NK-92 treated with Interleukin-12 subunit alpha and Interleukin-12 subunit beta, amount 100 ng/mL, for 24 hours (cell line): ENCODE measurements at regions not wholly inside any gene's neighbourhood (a gene's known extent, or its start where the extent isn't known, plus 50 kb on each side); places are given as distances from the start of the nearest gene placed in this dataset.
"Not testable (repeated sequence)": the region's sequence is repeated elsewhere in the genome, so short reads cannot be mapped to it uniquely, and the experiment has no call there.

ENCODE experiments used
- DNase-seq: peaks from one replicate; lab custom pipeline; 2025; lab: John Stamatoyannopoulos, UW

- DNase-seq: no peak
These were observed 179.1 kb downstream of the FASLG start for GRCh38 chr1:172837816-172838679.

DNA sequence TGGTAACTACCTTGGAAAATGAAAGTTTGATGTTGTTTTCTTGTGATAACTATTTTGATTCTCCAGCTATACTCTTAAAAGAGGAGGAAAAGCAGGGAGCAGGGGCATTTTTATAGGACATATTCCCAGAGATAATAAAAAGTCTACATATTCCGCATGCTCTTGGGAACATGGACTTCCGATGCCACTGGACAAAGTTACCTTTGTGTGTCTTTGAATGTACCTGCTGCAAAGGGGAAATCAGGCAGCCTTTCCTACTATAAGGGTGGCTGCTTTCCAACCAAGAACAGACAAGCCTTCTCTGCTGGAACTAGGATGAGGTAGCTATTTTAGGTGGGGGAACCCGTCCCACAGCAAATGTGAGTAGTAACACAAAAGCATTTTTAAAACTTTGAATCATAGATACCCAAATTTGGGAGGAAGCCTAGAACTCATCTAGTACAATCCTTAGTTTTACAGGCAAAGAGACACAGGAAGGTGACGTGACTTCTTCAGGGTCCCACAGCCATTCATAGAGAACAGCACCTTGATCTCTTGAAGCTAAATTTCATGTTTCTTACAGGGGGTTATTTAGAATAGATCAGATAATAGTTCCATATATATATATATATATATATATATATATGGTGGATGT lies 179.9 kb downstream of the FASLG start:
- no peak for DNase-seq

- DNase-seq: not testable (repeated sequence)
These were observed 180.7 kb downstream of the FASLG start for GRCh38 chr1:172839639-172840038.

DNA sequence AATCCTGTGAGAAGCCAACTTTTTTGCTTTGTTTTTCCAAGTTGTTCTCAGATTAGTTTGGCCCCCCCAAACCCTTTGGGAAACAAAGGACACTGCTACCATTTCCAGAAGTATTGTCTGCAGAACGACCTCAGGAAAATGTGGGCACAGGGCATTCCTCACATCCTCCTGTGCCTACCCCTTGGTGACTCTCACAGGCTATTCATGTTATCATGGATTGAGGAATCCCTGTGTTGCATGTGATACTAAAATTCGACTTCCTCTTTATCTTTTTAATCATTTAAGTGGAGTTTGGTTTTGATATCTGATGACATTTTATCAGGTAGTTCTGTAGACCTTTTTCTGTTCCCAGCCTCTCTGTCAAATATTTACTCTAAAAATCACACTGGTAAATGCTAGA lies 184.5 kb downstream of the FASLG start:
- no peak for DNase-seq

GRCh38 chr1:172845371-172845770 lies 186.5 kb downstream of the FASLG start:
- DNase-seq: no peak

- no peak for DNase-seq
These were observed 187.0 kb downstream of the FASLG start for GRCh38 chr1:172845865-172846264.

DNA sequence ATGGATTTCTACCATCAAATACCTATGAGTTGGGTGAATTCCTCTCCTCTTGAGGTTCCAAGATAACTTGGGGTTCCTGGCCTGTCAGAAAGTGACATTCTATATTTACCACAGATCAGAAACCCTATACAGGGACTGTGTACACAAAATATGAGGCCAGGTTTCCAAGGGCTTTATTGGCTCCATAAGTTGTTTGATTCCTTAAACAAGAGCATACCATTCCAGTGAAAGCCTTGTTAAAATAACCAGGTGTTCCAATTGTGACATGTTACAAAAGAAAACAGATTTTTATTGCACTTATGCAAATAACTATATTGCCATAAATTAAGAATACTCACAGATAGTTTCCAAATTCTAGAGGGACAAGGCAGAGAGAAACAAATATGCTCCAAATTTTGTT lies 188.9 kb downstream of the FASLG start:
- not testable (repeated sequence) for DNase-seq

DNA sequence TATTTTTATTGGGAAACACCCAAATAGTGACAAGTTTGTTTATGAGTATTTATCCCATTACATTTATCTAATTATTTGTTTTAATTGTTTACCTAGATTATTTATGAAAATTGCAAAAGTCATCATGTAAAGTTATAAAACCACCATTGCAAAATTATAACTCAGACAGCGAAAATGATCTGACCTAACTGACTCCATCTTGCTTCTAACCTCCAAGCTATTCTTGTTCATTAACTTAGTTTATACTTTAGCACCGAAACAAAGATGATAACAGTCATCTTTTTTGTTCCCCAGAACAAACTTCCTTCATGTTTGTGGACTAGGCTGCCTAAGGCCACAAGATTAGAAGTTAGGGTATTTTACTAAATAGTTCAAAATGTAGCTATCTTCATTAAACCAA lies 190.8 kb downstream of the FASLG start:
- DNase-seq: no peak

DNA sequence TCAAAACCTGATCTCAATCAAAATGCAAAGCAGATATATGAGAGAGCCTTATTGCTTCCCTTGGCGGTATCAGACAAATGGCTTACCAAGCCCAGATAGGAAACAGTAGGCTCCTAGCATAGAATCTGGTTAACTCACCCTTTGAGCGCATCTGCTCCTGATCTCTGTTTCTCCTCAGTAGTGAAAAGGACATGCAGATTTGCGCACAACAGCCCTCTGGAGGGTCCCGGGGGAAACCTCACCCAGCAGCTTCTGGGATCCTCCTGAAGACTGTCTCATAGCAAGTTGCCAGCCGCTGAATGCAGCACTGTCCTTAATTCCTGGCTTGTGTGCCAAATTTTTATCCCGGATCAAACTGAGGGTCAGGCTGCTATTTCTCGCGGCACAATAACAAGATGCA lies 192.2 kb downstream of the FASLG start:
- DNase-seq: no peak

DNA sequence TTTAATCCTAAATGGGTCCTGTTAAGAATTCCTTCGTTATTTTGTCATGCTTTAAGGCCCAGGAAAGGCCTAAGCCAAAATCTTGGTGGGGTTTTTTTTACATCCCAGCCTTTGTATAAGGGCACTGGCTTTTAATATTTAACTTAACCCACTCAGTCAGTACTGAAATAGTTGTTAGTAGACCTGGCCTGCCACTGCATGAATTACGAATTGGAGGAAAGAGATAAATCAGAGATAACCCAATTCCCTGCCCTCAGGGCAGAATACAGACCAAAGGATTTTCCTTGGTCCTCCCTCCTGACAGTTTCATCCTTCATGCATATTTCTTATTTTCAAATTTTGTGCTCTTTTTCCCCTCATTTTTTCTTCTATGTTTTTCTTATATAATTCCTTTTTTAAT lies 193.0 kb downstream of the FASLG start:
- no peak for DNase-seq

- DNase-seq: not testable (repeated sequence)
These were observed 194.8 kb downstream of the TNFSF18 start for GRCh38 chr1:172855983-172856382.

DNA sequence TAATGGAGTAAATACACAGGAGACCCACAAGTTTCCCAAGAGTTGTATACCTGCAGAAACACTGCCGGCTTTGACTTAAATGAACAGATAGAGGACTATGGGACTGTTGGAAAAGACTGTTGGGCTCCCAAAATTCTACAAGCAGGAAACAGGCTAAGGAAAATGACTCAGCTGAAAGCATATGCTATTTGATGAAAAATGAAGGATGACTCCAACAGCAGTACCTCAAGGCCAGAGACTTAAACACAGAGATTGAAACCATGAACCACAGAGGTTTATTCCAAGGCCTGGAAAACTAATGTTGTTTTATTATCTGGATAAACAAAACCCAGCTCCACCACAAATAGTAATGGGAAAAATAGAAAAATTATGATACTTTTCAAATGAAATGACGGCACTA lies 187.7 kb downstream of the TNFSF18 start:
- DNase-seq: no peak

DNA sequence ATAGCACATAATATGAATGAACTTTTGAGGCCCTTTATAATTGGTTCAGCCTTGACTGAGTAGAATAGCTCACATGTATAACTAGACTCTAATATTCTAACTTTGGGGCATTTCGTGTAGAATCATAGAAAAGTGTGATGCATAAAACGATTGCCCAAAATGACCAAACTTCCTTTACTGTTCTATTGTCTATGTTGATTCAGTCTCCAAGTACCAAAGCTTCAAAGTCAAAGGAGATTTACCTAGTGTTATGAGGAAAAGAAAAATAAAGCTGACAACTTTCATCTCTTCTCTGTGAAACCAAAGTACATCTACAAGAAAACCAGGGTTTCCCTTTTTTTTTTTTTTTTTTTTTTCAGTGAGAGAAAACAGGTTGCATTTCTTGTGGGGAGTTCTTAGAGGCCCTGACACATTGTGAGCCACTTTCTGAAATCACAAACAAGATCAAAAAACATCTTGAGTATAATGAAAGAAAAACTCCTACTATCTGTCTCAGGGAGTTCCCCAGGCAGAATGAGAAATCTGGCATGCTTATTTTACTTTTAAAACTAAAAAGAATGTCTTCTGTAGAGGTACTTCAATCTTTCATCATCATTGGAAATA lies 183.4 kb downstream of the TNFSF18 start:
- no peak for DNase-seq

- no peak for DNase-seq
These were observed 179.7 kb downstream of the TNFSF18 start for GRCh38 chr1:172870901-172871606.

DNA sequence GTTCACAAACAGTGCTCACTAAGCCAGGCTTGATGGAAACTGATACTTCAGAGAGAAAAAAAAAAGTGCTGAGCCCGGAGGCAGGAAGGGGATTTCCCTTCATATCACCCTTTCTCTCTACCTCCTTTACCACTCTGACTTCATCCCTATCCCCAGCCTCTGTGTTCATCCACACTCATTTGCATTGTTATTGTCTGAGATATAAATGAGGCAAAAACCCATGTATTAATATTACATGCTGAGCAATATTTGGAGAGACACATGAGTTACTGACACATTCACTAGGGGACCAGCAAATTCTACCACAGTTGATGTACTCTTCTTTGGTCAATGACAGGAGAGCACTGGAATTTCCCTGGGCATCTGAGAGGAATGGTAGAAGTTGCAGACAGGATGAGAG lies 175.8 kb downstream of the TNFSF18 start:
- no peak for DNase-seq

GRCh38 chr1:172875892-172876291 lies 174.8 kb downstream of the TNFSF18 start:
- no peak for DNase-seq

- no peak for DNase-seq
These were observed 168.4 kb downstream of the TNFSF18 start for GRCh38 chr1:172882385-172882784.

GRCh38 chr1:172882791-172883386 lies 167.9 kb downstream of the TNFSF18 start:
- DNase-seq: no peak

- no peak for DNase-seq
These were observed 167.4 kb downstream of the TNFSF18 start for GRCh38 chr1:172883387-172883791.

- no peak for DNase-seq
These were observed 166.9 kb downstream of the TNFSF18 start for GRCh38 chr1:172883844-172884243.

DNA sequence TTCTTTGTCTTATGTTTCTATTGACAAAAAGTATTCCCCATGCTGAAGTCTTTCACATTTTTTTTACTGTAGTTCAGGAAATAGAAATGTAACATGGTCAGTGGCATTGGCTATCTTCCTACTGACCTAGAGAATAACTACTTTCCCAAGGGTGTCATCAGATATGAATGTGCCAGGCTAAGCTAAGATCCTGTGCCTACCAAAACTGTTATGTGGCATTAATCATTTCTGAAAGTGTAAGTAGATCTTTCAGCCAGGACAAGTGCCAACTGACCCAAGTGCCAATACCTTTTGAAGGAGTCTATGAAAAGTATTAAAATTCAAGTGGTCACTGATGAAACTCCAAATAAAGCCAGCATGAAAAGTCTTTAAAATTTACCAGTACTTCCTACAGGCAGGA lies 165.3 kb downstream of the TNFSF18 start:
- DNase-seq: no peak

DNA sequence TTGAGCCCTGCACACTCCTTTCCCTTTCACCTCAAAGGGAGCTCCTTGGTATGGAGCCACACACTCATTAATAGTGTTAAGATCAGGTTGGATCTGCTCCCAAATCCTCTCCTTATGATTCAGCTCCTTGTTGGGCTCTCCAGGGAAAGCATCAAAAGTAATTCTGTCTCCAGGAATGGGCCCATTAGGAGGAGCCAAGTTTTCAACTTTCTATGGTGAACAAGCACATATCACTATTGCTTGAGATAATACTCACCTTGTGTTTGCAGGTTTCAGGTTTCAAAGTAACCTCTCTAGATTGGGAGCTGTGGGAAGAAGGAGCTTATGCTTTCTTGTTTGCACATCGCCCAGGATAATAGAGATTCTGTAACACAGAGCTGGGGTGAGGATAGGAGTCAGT lies 164.8 kb downstream of the TNFSF18 start:
- no peak for DNase-seq
